Suprapubic skin (tissue), 3 donors: ENCODE measurements at regions not wholly inside any gene's neighbourhood (a gene's known extent, or its start where the extent isn't known, plus 50 kb on each side); places are given as distances from the start of the nearest gene placed in this dataset.

ENCODE experiments used
- CTCF ChIP-seq, 2 donors: fragments of 200-600 bp in 1 of 2; fragments of 450-650 bp in 1 of 2; sonication (generic) in 1 of 2; IDR thresholded peaks; one replicate each; pipeline ENCODE4 v1.5.1; 2016 to 2019; ENCODE audit warnings: antibody characterized with exemption in 2 of 2, mild to moderate bottlenecking in 1 of 2, moderate library complexity in 1 of 2
- EP300 ChIP-seq: sonication (generic); formaldehyde crosslinking; IDR thresholded peaks from one replicate; pipeline ENCODE4 v1.6.1; 2017; ENCODE audit warnings: antibody characterized with exemption

GRCh38 chr17:79438546-79439334 lies 172.1 kb downstream of the RBFOX3 start:
- TF ChIP-seq CTCF (IDR thresholded peaks at IDR 0.05) (no peak), EP300 (no peak)
